ENCODE measurements at regions not wholly inside any gene's neighbourhood (a gene's known extent, or its start where the extent isn't known, plus 50 kb on each side); places are given as distances from the start of the nearest gene placed in this dataset.

DNA sequence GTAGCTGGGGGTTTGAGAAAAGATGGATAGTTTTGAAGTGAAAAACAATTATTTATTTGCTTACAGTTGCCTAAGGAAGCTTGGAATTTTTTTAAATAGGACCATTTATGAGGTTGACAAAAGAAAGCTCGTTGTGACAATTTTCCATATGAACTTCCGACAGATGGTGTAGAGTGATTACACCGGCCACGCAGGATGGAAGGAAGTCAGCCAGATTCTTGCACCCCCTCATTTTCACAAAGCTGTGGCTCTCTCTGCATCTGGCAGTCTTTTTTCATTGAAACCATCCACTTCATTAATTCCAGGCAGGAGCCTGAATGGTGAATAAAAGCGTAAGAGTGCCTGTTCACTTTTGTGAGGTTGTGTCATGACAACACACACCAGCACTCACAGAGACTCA is 1284.1 kb downstream of the AACS start:
- Histone ChIP-seq H3K4me1 (ENCODE audit: control extremely low read depth in 1 of 4, control insufficient read depth in 4 of 4, insufficient read depth in 4 of 4, low read length in 3 of 4) (no peaks in the 10 kb centered on the region), H3K36me3 (ENCODE audit: control insufficient read depth in 4 of 4, insufficient read depth in 4 of 4, low read length in 3 of 4) (no peaks in the 10 kb centered on the region), H3K4me3 (ENCODE audit: control insufficient read depth in 1 of 7, extremely low read depth in 1 of 7, insufficient read depth in 4 of 7, low read depth in 2 of 7, low read length in 6 of 7) (no peak overlapping the region), H3K9me3 (ENCODE audit: control extremely low read depth in 1 of 5, control insufficient read depth in 4 of 5, insufficient read depth in 2 of 5, low read depth in 1 of 5, low read length in 4 of 5) (peaks cover 0 to 2% (median 0%) of the 10 kb centered on the region in 5 experiments), H3K27me3 (replicated peaks in 2 of 5; ENCODE audit: control insufficient read depth in 4 of 5, insufficient read depth in 5 of 5, low read length in 4 of 5) (no peaks in the 10 kb centered on the region), H3K27ac (ENCODE audit: insufficient read depth in 1 of 2, low read depth in 1 of 2, low read length in 2 of 2, poor library complexity in 1 of 2, severe bottlenecking in 2 of 2) (no peak overlapping the region)
- 90% methylated on average over 5 of the region's 5 CpGs for WGBS (ENCODE audit: insufficient coverage)
- ChIA-PET CTCF (no interaction called here), POLR2A (no interaction called here)
- DNase-seq = no peak

DNA sequence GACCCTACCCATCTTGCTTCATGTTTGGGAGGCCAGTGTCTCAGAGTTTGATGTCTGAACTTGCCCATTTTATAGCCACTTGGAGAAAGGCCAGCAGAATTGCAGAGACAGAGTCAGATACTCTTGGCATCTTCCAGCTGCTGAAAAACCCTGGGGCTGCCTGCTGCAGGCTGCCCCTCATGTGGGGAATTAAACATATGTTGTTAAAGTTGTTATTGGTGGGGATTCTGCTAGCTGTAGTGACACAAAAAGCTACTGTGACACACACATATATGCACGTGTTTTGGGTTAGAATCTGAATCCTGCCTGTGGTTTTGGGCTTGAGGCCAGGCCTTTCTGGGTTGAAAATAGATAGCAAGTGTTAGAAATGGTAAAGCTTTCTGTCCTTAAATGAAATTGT is 1288.4 kb downstream of the AACS start:
- no peak for DNase-seq
- no peaks in the 10 kb centered on the region for H3K27me3 ChIP-seq (replicated peaks in 2 of 5; ENCODE audit: control insufficient read depth in 4 of 5, insufficient read depth in 5 of 5, low read length in 4 of 5)
- no peak overlapping the region for H3K4me3 ChIP-seq (ENCODE audit: control insufficient read depth in 1 of 7, extremely low read depth in 1 of 7, insufficient read depth in 4 of 7, low read depth in 2 of 7, low read length in 6 of 7)
- peaks cover 0 to 5% (median 3%) of the 10 kb centered on the region in 5 experiments for H3K9me3 ChIP-seq (ENCODE audit: control extremely low read depth in 1 of 5, control insufficient read depth in 4 of 5, insufficient read depth in 2 of 5, low read depth in 1 of 5, low read length in 4 of 5)
- H3K27ac ChIP-seq (ENCODE audit: insufficient read depth in 1 of 2, low read depth in 1 of 2, low read length in 2 of 2, poor library complexity in 1 of 2, severe bottlenecking in 2 of 2) = no peak overlapping the region
- WGBS (ENCODE audit: insufficient coverage) = no CpG with 5 or more reads among the region's 1 CpG
- H3K36me3 ChIP-seq (ENCODE audit: control insufficient read depth in 4 of 4, insufficient read depth in 4 of 4, low read length in 3 of 4) = no peaks in the 10 kb centered on the region
- POLR2A ChIA-PET = no interaction called here
- H3K4me1 ChIP-seq (ENCODE audit: control extremely low read depth in 1 of 4, control insufficient read depth in 4 of 4, insufficient read depth in 4 of 4, low read length in 3 of 4) = no peaks in the 10 kb centered on the region
- CTCF ChIA-PET = no interaction called here

DNA sequence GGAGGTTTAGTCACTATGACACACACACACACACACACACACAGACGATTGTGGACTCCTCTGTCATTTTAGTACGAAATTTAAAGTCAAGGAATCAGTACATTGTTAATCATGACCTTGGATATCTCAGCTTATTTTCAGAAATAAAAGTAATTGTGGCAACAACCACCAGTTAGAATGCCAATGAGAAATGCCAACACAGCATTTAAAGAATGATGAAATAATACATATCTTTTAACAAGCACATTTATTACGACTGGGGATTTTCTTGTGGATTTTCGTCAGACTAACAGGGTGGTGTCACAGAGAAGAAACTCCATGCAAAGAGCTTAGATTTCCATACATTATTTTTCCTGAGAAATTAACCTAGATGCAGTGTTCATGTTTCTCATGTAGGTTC is 1289.4 kb downstream of the AACS start:
- ChIA-PET CTCF (no interaction called here), POLR2A (no interaction called here)
- Histone ChIP-seq H3K27ac (ENCODE audit: insufficient read depth in 1 of 2, low read depth in 1 of 2, low read length in 2 of 2, poor library complexity in 1 of 2, severe bottlenecking in 2 of 2) (no peak overlapping the region), H3K27me3 (replicated peaks in 2 of 5; ENCODE audit: control insufficient read depth in 4 of 5, insufficient read depth in 5 of 5, low read length in 4 of 5) (no peaks in the 10 kb centered on the region), H3K4me3 (ENCODE audit: control insufficient read depth in 1 of 7, extremely low read depth in 1 of 7, insufficient read depth in 4 of 7, low read depth in 2 of 7, low read length in 6 of 7) (no peak overlapping the region), H3K36me3 (ENCODE audit: control insufficient read depth in 4 of 4, insufficient read depth in 4 of 4, low read length in 3 of 4) (no peaks in the 10 kb centered on the region), H3K4me1 (ENCODE audit: control extremely low read depth in 1 of 4, control insufficient read depth in 4 of 4, insufficient read depth in 4 of 4, low read length in 3 of 4) (no peaks in the 10 kb centered on the region), H3K9me3 (ENCODE audit: control extremely low read depth in 1 of 5, control insufficient read depth in 4 of 5, insufficient read depth in 2 of 5, low read depth in 1 of 5, low read length in 4 of 5) (peaks cover 0 to 5% (median 3%) of the 10 kb centered on the region in 5 experiments)
- DNase-seq = no peak
- no CpG with 5 or more reads among the region's 4 CpGs for WGBS (ENCODE audit: insufficient coverage)

DNA sequence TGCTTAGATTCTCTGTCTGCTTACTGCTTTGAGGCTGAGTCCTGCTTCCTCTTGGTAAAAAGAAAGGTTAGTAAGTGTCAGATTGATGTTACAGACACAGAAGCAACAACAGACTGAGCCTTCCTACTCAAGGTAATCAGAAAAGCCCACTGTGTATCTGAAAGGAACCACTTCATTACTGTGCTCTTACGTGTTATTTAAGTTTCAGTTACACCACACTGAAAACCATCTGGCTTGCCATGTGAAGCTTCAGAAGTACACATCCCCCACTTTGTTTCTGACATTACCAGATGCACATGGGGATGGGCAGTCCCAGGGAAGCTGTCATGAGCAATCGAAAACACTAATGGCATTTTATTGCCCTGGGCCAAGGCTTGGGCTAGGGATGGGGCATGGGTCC is 1290.1 kb downstream of the AACS start:
- no peak overlapping the region for H3K27ac ChIP-seq (ENCODE audit: insufficient read depth in 1 of 2, low read depth in 1 of 2, low read length in 2 of 2, poor library complexity in 1 of 2, severe bottlenecking in 2 of 2)
- H3K4me3 ChIP-seq (ENCODE audit: control insufficient read depth in 1 of 7, extremely low read depth in 1 of 7, insufficient read depth in 4 of 7, low read depth in 2 of 7, low read length in 6 of 7) = no peak overlapping the region
- POLR2A ChIA-PET = no interaction called here
- H3K4me1 ChIP-seq (ENCODE audit: control extremely low read depth in 1 of 4, control insufficient read depth in 4 of 4, insufficient read depth in 4 of 4, low read length in 3 of 4) = no peaks in the 10 kb centered on the region
- no peaks in the 10 kb centered on the region for H3K36me3 ChIP-seq (ENCODE audit: control insufficient read depth in 4 of 4, insufficient read depth in 4 of 4, low read length in 3 of 4)
- H3K9me3 ChIP-seq (ENCODE audit: control extremely low read depth in 1 of 5, control insufficient read depth in 4 of 5, insufficient read depth in 2 of 5, low read depth in 1 of 5, low read length in 4 of 5) = peaks cover 0 to 5% (median 3%) of the 10 kb centered on the region in 5 experiments
- WGBS (ENCODE audit: insufficient coverage) = 100% methylated on average over 1 of the region's 2 CpGs
- DNase-seq = no peak
- CTCF ChIA-PET = no interaction called here
- no peaks in the 10 kb centered on the region for H3K27me3 ChIP-seq (replicated peaks in 2 of 5; ENCODE audit: control insufficient read depth in 4 of 5, insufficient read depth in 5 of 5, low read length in 4 of 5)

DNA sequence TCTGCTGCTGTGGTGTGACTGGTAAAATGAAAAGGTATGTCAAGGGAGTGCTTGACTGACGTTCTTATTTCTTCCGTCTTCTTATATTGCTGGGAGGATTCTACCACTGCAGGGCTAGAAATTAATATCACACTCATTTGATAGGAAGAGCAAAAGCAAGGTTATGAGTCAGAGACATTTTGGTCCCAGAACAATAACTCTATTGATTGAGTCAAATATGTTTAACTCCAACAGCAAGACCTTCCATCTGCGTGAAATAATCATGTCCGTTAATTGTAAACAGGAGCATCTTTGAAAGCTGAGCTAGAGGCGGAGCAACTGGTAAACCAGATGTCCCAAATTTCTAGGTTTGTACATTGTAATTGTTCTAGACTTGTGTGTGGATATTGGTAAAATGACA is 1293.6 kb downstream of the AACS start:
- H3K36me3 ChIP-seq (ENCODE audit: control insufficient read depth in 4 of 4, insufficient read depth in 4 of 4, low read length in 3 of 4) = no peaks in the 10 kb centered on the region
- H3K27ac ChIP-seq (ENCODE audit: insufficient read depth in 1 of 2, low read depth in 1 of 2, low read length in 2 of 2, poor library complexity in 1 of 2, severe bottlenecking in 2 of 2) = no peak overlapping the region
- no peak for DNase-seq
- CTCF ChIA-PET = no interaction called here
- no peaks in the 10 kb centered on the region for H3K27me3 ChIP-seq (replicated peaks in 2 of 5; ENCODE audit: control insufficient read depth in 4 of 5, insufficient read depth in 5 of 5, low read length in 4 of 5)
- POLR2A ChIA-PET = no interaction called here
- no peak overlapping the region for H3K4me3 ChIP-seq (ENCODE audit: control insufficient read depth in 1 of 7, extremely low read depth in 1 of 7, insufficient read depth in 4 of 7, low read depth in 2 of 7, low read length in 6 of 7)
- WGBS (ENCODE audit: insufficient coverage) = 94% methylated on average over 3 of the region's 5 CpGs
- no peaks in the 10 kb centered on the region for H3K4me1 ChIP-seq (ENCODE audit: control extremely low read depth in 1 of 4, control insufficient read depth in 4 of 4, insufficient read depth in 4 of 4, low read length in 3 of 4)
- H3K9me3 ChIP-seq (ENCODE audit: control extremely low read depth in 1 of 5, control insufficient read depth in 4 of 5, insufficient read depth in 2 of 5, low read depth in 1 of 5, low read length in 4 of 5) = peaks cover 0 to 5% (median 3%) of the 10 kb centered on the region in 5 experiments

DNA sequence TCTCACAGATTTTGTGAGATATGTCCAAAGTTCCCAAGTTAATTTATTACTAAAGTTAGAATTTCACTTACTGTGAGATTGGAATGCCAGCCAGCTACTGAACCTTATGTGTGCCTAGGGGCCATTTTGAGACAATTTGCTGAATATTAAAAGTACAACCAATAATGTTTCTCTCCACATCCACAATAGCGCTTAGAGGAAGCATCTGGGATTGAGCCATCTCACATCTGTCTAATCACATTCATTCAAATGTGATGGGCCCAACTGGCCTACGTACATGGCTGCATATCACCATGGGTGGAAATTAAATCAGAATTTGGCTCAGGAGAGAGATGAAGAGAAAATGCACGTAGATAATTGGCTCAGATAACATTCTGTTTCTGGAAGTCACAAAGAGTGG is 1294.0 kb downstream of the AACS start:
- Histone ChIP-seq H3K27ac (ENCODE audit: insufficient read depth in 1 of 2, low read depth in 1 of 2, low read length in 2 of 2, poor library complexity in 1 of 2, severe bottlenecking in 2 of 2) (no peak overlapping the region), H3K36me3 (ENCODE audit: control insufficient read depth in 4 of 4, insufficient read depth in 4 of 4, low read length in 3 of 4) (no peaks in the 10 kb centered on the region), H3K9me3 (ENCODE audit: control extremely low read depth in 1 of 5, control insufficient read depth in 4 of 5, insufficient read depth in 2 of 5, low read depth in 1 of 5, low read length in 4 of 5) (peaks cover 0 to 5% (median 3%) of the 10 kb centered on the region in 5 experiments), H3K27me3 (replicated peaks in 2 of 5; ENCODE audit: control insufficient read depth in 4 of 5, insufficient read depth in 5 of 5, low read length in 4 of 5) (no peaks in the 10 kb centered on the region), H3K4me3 (ENCODE audit: control insufficient read depth in 1 of 7, extremely low read depth in 1 of 7, insufficient read depth in 4 of 7, low read depth in 2 of 7, low read length in 6 of 7) (no peak overlapping the region), H3K4me1 (ENCODE audit: control extremely low read depth in 1 of 4, control insufficient read depth in 4 of 4, insufficient read depth in 4 of 4, low read length in 3 of 4) (no peaks in the 10 kb centered on the region)
- POLR2A ChIA-PET = no interaction called here
- no peak for DNase-seq
- CTCF ChIA-PET = no interaction called here
- 100% methylated on average over 2 of the region's 3 CpGs for WGBS (ENCODE audit: insufficient coverage)

DNA sequence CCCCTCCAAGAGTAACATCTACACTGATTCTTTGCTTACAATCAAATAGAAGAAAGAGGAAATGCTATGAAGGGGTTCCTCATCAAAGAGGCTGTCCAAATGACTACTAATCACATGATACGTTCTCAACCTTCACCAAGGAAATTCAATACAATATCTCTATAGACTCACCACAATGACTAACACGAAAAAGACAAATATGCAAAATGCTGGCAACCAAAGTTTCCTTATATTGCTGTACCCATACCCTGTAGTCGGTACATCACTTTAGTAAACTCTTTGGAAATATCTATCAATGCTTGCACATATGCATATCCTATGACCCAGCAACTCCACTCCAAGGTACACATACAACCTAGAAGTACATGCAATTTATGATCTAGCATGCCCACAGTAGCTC is 1296.6 kb downstream of the AACS start:
- H3K36me3 ChIP-seq (ENCODE audit: control insufficient read depth in 4 of 4, insufficient read depth in 4 of 4, low read length in 3 of 4) = no peaks in the 10 kb centered on the region
- ChIA-PET CTCF (no interaction called here), POLR2A (no interaction called here)
- no peaks in the 10 kb centered on the region for H3K4me1 ChIP-seq (ENCODE audit: control extremely low read depth in 1 of 4, control insufficient read depth in 4 of 4, insufficient read depth in 4 of 4, low read length in 3 of 4)
- H3K9me3 ChIP-seq (ENCODE audit: control extremely low read depth in 1 of 5, control insufficient read depth in 4 of 5, insufficient read depth in 2 of 5, low read depth in 1 of 5, low read length in 4 of 5) = peaks cover 0 to 3% (median 0%) of the 10 kb centered on the region in 5 experiments
- no peak overlapping the region for H3K4me3 ChIP-seq (ENCODE audit: control insufficient read depth in 1 of 7, extremely low read depth in 1 of 7, insufficient read depth in 4 of 7, low read depth in 2 of 7, low read length in 6 of 7)
- no peak overlapping the region for H3K27ac ChIP-seq (ENCODE audit: insufficient read depth in 1 of 2, low read depth in 1 of 2, low read length in 2 of 2, poor library complexity in 1 of 2, severe bottlenecking in 2 of 2)
- 100% methylated on average over 3 of the region's 3 CpGs for WGBS (ENCODE audit: insufficient coverage)
- no peak for DNase-seq
- no peaks in the 10 kb centered on the region for H3K27me3 ChIP-seq (replicated peaks in 2 of 5; ENCODE audit: control insufficient read depth in 4 of 5, insufficient read depth in 5 of 5, low read length in 4 of 5)

Data from common myeloid progenitor, CD34-positive (primary cell).